HEK293 (cell line): ENCODE measurements at regions not wholly inside any gene's neighbourhood (a gene's known extent, or its start where the extent isn't known, plus 50 kb on each side); places are given as distances from the start of the nearest gene placed in this dataset.

Source experiments
- CTCF ChIA-PET: fragments of 350-600 bp; formaldehyde crosslinking; extraction: SDS; loops from one replicate; lab custom pipeline; 2021; ENCODE audit warnings: antibody characterized with exemption; lab: Yijun Ruan, JAX
- POLR2A ChIA-PET: fragments of 300-600 bp; formaldehyde crosslinking; extraction: SDS; loops from one replicate; lab custom pipeline; 2020; ENCODE audit warnings: antibody characterized with exemption, inconsistent platforms; lab: Yijun Ruan, JAX
- H3K27ac ChIP-seq: fragments of 200-500 bp; sonication (Bioruptor generic); 2 replicates; pipeline ENCODE4 v1.5.1; 2014; ENCODE audit warnings: low read depth, low read length, control low read depth, inconsistent platforms; ENCODE audit errors: extremely low read depth
- H3K36me3 ChIP-seq, 2 experiments: fragments of 200-500 bp in 1 of 2; sonication (Bioruptor generic) in 1 of 2; 1 replicate in 1 of 2; 2 replicates in 1 of 2; pipeline ENCODE4 v1.5.1; 2014 to 2017; ENCODE audit warnings: inconsistent platforms in 2 of 2, low read length in 2 of 2; ENCODE audit not compliant: control insufficient read depth in 2 of 2, insufficient read depth in 1 of 2
- H3K4me1 ChIP-seq: fragments of 200-500 bp; sonication (Bioruptor generic); 2 replicates; pipeline ENCODE4 v1.5.1; 2014; ENCODE audit warnings: mild to moderate bottlenecking, low read length, inconsistent platforms; ENCODE audit not compliant: control insufficient read depth, insufficient read depth
- H3K4me3 ChIP-seq: 2 replicates; pipeline ENCODE4 v1.5.1; 2011; ENCODE audit warnings: low read depth, mild to moderate bottlenecking, control low read depth, low read length, moderate library complexity
- H3K9me3 ChIP-seq: fragments of 200-500 bp; sonication (Bioruptor generic); 2 replicates; pipeline ENCODE4 v1.5.1; 2014; ENCODE audit warnings: low read depth, low read length, inconsistent platforms; ENCODE audit not compliant: control insufficient read depth, insufficient read depth
- EGR2 ChIP-seq: fragments of 450-650 bp; formaldehyde crosslinking; IDR thresholded peaks from 2 replicates; pipeline ENCODE4 v1.5.1; 2016; ENCODE audit warnings: low read depth, missing biosample characterization, missing genetic modification characterization
- KLF10 ChIP-seq: fragments of 450-650 bp; IDR thresholded peaks from 2 replicates; pipeline ENCODE4 v1.5.1; 2018; ENCODE audit warnings: missing biosample characterization, mild to moderate bottlenecking, missing genetic modification characterization
- MYNN ChIP-seq: fragments of 450-650 bp; formaldehyde crosslinking; IDR thresholded peaks from 2 replicates; pipeline ENCODE4 v1.5.1; 2016; ENCODE audit warnings: missing biosample characterization, missing genetic modification characterization, borderline replicate concordance
- REST ChIP-seq: fragments of 450-650 bp; formaldehyde crosslinking; IDR thresholded peaks from 2 replicates; pipeline ENCODE4 v1.5.1; 2016; ENCODE audit warnings: missing biosample characterization, missing genetic modification characterization
- SETDB1 ChIP-seq: IDR thresholded peaks from one replicate; pipeline ENCODE4 v1.6.1; 2017; ENCODE audit warnings: mild to moderate bottlenecking, low read length, moderate library complexity, mixed read lengths; ENCODE audit not compliant: insufficient read length
- SP2 ChIP-seq: fragments of 450-650 bp; formaldehyde crosslinking; IDR thresholded peaks from 2 replicates; pipeline ENCODE4 v1.5.1; 2016; ENCODE audit warnings: missing biosample characterization, missing genetic modification characterization
- TRIM28 ChIP-seq: IDR thresholded peaks from 2 replicates; pipeline ENCODE4 v1.6.1; 2011; ENCODE audit warnings: low read length, control low read depth, borderline replicate concordance
- TSHZ1 ChIP-seq: fragments of 450-650 bp; formaldehyde crosslinking; IDR thresholded peaks from 2 replicates; pipeline ENCODE4 v1.5.1; 2016; ENCODE audit warnings: missing biosample characterization, missing genetic modification characterization, borderline replicate concordance
- ZBTB21 ChIP-seq: fragments of 450-650 bp; formaldehyde crosslinking; IDR thresholded peaks from 2 replicates; pipeline ENCODE4 v1.5.1; 2017; ENCODE audit warnings: missing biosample characterization, missing genetic modification characterization
- ZNF18 ChIP-seq: fragments of 450-650 bp; formaldehyde crosslinking; IDR thresholded peaks from 2 replicates; pipeline ENCODE4 v1.5.1; 2016; ENCODE audit warnings: missing biosample characterization, missing genetic modification characterization
- ZNF239 ChIP-seq: fragments of 450-650 bp; formaldehyde crosslinking; IDR thresholded peaks from 2 replicates; pipeline ENCODE4 v1.5.1; 2016; ENCODE audit warnings: missing biosample characterization, missing genetic modification characterization
- ZNF362 ChIP-seq: fragments of 450-650 bp; formaldehyde crosslinking; IDR thresholded peaks from 2 replicates; pipeline ENCODE4 v1.5.1; 2016; ENCODE audit warnings: missing biosample characterization, missing genetic modification characterization

- TF ChIP-seq MYNN (tag by site-specific recombination) (no peak), ZBTB21 (tag by site-specific recombination) (peak; percentile 57; the same call in 1 of the 2 replicates), KLF10 (tag by site-specific recombination) (peak; percentile 64; the same call in 1 of the 2 replicates), SETDB1 (peak; percentile 21), TSHZ1 (tag by site-specific recombination) (peak; percentile 63; the same call in 1 of the 2 replicates), ZNF362 (tag by site-specific recombination) (no peak; the same call in 1 of the 2 replicates), ZNF18 (tag by site-specific recombination) (peak; percentile 76)
Measured at GRCh38 chr12:25692115-25693035, 139.3 kb upstream of the LMNTD1 start (continued).

- CTCF ChIA-PET, result interaction anchor here (1.0 kb wide), 1 partner anchor 26 kb away, joined by 3 read pairs; no protein-coding TSS in a partner anchor
- TF ChIP-seq SP2 (tag by site-specific recombination) (no peak), TRIM28 (peak; percentile 28; the same call in 1 of the 2 replicates), REST (tag by site-specific recombination) (no peak), ZNF239 (tag by site-specific recombination) (no peak), EGR2 (tag by site-specific recombination) (no peak)
- TF ChIP-seq, all 188 proteins: peak for 1
- Histone ChIP-seq H3K9me3 (no peaks in the 10 kb centered on the region), H3K36me3 (no peaks in the 10 kb centered on the region), H3K4me3 (no peak overlapping the region), H3K4me1 (peaks cover 39% of the 10 kb centered on the region), H3K27ac (no peak overlapping the region; the same call in 1 of the 2 replicates)
- POLR2A ChIA-PET, result no interaction called here
Measured at GRCh38 chr12:25694072-25694471, 141.0 kb upstream of the LMNTD1 start.
